ENCODE measurements at regions not wholly inside any gene's neighbourhood (a gene's known extent, or its start where the extent isn't known, plus 50 kb on each side); places are given as distances from the start of the nearest gene placed in this dataset.

- no peak overlapping the region for H3K4me2 ChIP-seq (ENCODE audit: low read length)
- H3F3A ChIP-seq (ENCODE audit: insufficient read depth, low read length): no peaks in the 10 kb centered on the region
- no peak overlapping the region for H3K9ac ChIP-seq (ENCODE audit: low read length)
- H3K9me3 ChIP-seq (ENCODE audit: low read length): no peaks in the 10 kb centered on the region
- no peaks in the 10 kb centered on the region for H3K27me3 ChIP-seq (ENCODE audit: insufficient read depth, low read length)
- no peaks in the 10 kb centered on the region for H3K4me1 ChIP-seq (ENCODE audit: insufficient read depth, low read length, severe bottlenecking)
- no peak overlapping the region for H2AFZ ChIP-seq (ENCODE audit: low read length)
- no peaks in the 10 kb centered on the region for H3K79me2 ChIP-seq (ENCODE audit: insufficient read depth, low read length)
- TF ChIP-seq EZH2 (IDR thresholded peaks at IDR 0.05; ENCODE audit: borderline replicate concordance, low read length): no peak
- TF ChIP-seq, protein P1, sequence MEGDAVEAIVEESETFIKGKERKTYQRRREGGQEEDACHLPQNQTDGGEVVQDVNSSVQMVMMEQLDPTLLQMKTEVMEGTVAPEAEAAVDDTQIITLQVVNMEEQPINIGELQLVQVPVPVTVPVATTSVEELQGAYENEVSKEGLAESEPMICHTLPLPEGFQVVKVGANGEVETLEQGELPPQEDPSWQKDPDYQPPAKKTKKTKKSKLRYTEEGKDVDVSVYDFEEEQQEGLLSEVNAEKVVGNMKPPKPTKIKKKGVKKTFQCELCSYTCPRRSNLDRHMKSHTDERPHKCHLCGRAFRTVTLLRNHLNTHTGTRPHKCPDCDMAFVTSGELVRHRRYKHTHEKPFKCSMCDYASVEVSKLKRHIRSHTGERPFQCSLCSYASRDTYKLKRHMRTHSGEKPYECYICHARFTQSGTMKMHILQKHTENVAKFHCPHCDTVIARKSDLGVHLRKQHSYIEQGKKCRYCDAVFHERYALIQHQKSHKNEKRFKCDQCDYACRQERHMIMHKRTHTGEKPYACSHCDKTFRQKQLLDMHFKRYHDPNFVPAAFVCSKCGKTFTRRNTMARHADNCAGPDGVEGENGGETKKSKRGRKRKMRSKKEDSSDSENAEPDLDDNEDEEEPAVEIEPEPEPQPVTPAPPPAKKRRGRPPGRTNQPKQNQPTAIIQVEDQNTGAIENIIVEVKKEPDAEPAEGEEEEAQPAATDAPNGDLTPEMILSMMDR (IDR thresholded peaks at IDR 0.05; ENCODE audit: low read length): no peak
- no peaks in the 10 kb centered on the region for H3K36me3 ChIP-seq (ENCODE audit: insufficient read depth, low read length)
- no peak overlapping the region for H3K27ac ChIP-seq (ENCODE audit: low read depth, low read length, poor library complexity, severe bottlenecking)
- H3K4me3 ChIP-seq (ENCODE audit: low read depth, low read length, poor library complexity, severe bottlenecking): no peak overlapping the region
- no peaks in the 10 kb centered on the region for H3K9me2 ChIP-seq (ENCODE audit: low read depth, low read length)
- no peaks in the 10 kb centered on the region for H4K20me1 ChIP-seq (ENCODE audit: insufficient read depth, low read length)
These were observed 1343.3 kb upstream of the ADGRL2 start for GRCh38 chr1:80457409-80457808.

- Histone ChIP-seq H3F3A (ENCODE audit: insufficient read depth, low read length) (no peaks in the 10 kb centered on the region), H3K27me3 (ENCODE audit: insufficient read depth, low read length) (no peaks in the 10 kb centered on the region), H3K9me3 (ENCODE audit: low read length) (no peaks in the 10 kb centered on the region), H2AFZ (ENCODE audit: low read length) (no peak overlapping the region), H3K27ac (ENCODE audit: low read depth, low read length, poor library complexity, severe bottlenecking) (no peak overlapping the region), H3K9ac (ENCODE audit: low read length) (no peak overlapping the region), H3K9me2 (ENCODE audit: low read depth, low read length) (no peaks in the 10 kb centered on the region), H3K4me3 (ENCODE audit: low read depth, low read length, poor library complexity, severe bottlenecking) (no peak overlapping the region), H4K20me1 (ENCODE audit: insufficient read depth, low read length) (no peaks in the 10 kb centered on the region), H3K4me2 (ENCODE audit: low read length) (no peak overlapping the region), H3K4me1 (ENCODE audit: insufficient read depth, low read length, severe bottlenecking) (no peaks in the 10 kb centered on the region), H3K36me3 (ENCODE audit: insufficient read depth, low read length) (no peaks in the 10 kb centered on the region), H3K79me2 (ENCODE audit: insufficient read depth, low read length) (no peaks in the 10 kb centered on the region)
- TF ChIP-seq EZH2 (IDR thresholded peaks at IDR 0.05; ENCODE audit: borderline replicate concordance, low read length): no peak
- TF ChIP-seq, protein P1 (IDR thresholded peaks at IDR 0.05; ENCODE audit: low read length): no peak
These were observed 1347.0 kb upstream of the ADGRL2 start for GRCh38 chr1:80453775-80454174.

- H3F3A ChIP-seq (ENCODE audit: insufficient read depth, low read length): no peaks in the 10 kb centered on the region
- no peak overlapping the region for H3K4me3 ChIP-seq (ENCODE audit: low read depth, low read length, poor library complexity, severe bottlenecking)
- H3K9me3 ChIP-seq (ENCODE audit: low read length): no peaks in the 10 kb centered on the region
- TF ChIP-seq EZH2 (IDR thresholded peaks at IDR 0.05; ENCODE audit: borderline replicate concordance, low read length): no peak
- TF ChIP-seq, protein P1 (IDR thresholded peaks at IDR 0.05; ENCODE audit: low read length): no peak
- H3K9me2 ChIP-seq (ENCODE audit: low read depth, low read length): no peaks in the 10 kb centered on the region
- H2AFZ ChIP-seq (ENCODE audit: low read length): no peak overlapping the region
- H3K4me2 ChIP-seq (ENCODE audit: low read length): no peak overlapping the region
- H3K27me3 ChIP-seq (ENCODE audit: insufficient read depth, low read length): no peaks in the 10 kb centered on the region
- no peak overlapping the region for H3K9ac ChIP-seq (ENCODE audit: low read length)
- no peak overlapping the region for H3K27ac ChIP-seq (ENCODE audit: low read depth, low read length, poor library complexity, severe bottlenecking)
- no peaks in the 10 kb centered on the region for H3K36me3 ChIP-seq (ENCODE audit: insufficient read depth, low read length)
- H4K20me1 ChIP-seq (ENCODE audit: insufficient read depth, low read length): no peaks in the 10 kb centered on the region
- H3K4me1 ChIP-seq (ENCODE audit: insufficient read depth, low read length, severe bottlenecking): no peaks in the 10 kb centered on the region
- H3K79me2 ChIP-seq (ENCODE audit: insufficient read depth, low read length): no peaks in the 10 kb centered on the region
These were observed 1350.0 kb upstream of the ADGRL2 start for GRCh38 chr1:80450711-80451110.
